HFF-Myc (cell line): ENCODE measurements at regions not wholly inside any gene's neighbourhood (a gene's known extent, or its start where the extent isn't known, plus 50 kb on each side); places are given as distances from the start of the nearest gene placed in this dataset.

Experiments used
- DNase-seq: peaks from one replicate; pipeline ENCODE4 v3.0.0-alpha.2; 2011; ENCODE audit warnings: low read depth; ENCODE audit errors: extremely low read depth
- H3K4me3 ChIP-seq: replicated peaks from 2 replicates; pipeline ENCODE4 v1.5.1; 2011; ENCODE audit warnings: low read depth, mild to moderate bottlenecking, control low read depth, low read length
- TF ChIP-seq, protein P1 (sequence below): IDR thresholded peaks from 2 replicates; pipeline ENCODE4 v1.5.1; 2012; ENCODE audit warnings: mild to moderate bottlenecking, low read depth, low read length, control low read depth; ENCODE audit errors: missing control alignments

DNA sequence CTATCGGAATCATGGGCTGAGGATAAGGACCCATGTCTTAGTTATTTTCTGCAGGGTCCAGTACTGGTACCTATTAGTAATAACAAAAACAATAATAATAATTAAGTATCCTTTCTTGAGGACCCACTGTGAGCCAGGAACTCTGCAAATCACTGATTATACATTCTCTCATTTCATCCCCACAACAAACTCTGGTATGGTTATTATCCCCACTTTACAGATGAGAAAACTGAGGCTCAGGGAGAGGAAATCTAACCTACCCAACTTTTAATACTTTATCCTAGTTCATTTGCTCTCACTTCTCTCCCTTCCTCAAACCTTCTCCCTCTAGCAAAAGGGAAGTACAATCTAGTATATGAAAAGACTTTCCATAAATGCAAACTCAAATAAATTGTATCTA lies 528.4 kb upstream of the PROK2 start:
- TF ChIP-seq, protein P1, sequence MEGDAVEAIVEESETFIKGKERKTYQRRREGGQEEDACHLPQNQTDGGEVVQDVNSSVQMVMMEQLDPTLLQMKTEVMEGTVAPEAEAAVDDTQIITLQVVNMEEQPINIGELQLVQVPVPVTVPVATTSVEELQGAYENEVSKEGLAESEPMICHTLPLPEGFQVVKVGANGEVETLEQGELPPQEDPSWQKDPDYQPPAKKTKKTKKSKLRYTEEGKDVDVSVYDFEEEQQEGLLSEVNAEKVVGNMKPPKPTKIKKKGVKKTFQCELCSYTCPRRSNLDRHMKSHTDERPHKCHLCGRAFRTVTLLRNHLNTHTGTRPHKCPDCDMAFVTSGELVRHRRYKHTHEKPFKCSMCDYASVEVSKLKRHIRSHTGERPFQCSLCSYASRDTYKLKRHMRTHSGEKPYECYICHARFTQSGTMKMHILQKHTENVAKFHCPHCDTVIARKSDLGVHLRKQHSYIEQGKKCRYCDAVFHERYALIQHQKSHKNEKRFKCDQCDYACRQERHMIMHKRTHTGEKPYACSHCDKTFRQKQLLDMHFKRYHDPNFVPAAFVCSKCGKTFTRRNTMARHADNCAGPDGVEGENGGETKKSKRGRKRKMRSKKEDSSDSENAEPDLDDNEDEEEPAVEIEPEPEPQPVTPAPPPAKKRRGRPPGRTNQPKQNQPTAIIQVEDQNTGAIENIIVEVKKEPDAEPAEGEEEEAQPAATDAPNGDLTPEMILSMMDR = no peak
- no peak for DNase-seq
- H3K4me3 ChIP-seq = no peak overlapping the region

DNA sequence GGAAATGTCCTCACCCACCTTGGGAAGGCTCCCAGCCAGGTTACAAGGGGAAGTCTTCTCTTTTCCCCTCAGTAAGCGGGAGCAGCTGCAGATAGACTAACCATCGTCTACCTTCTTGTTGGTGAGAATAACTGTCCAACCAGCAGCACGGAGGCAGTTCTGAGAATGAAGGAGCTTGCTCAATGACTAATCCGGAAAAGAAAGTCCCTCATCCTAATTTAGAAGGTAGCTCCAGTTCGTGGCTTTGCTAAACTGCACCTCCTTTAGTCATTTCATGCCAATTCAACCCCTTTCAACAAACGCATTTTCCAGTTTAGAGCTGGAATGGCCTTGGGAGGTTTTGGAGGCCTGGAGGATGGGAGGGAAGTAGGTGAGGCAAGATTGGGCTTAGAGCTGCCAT lies 527.4 kb upstream of the PROK2 start:
- DNase-seq = no peak
- no peak overlapping the region for H3K4me3 ChIP-seq
- TF ChIP-seq, protein P1 = no peak

GRCh38 chr3:72311425-72311824 lies 526.5 kb upstream of the PROK2 start:
- DNase-seq = no peak
- no peak overlapping the region for H3K4me3 ChIP-seq
- TF ChIP-seq, protein P1 = no peak

DNA sequence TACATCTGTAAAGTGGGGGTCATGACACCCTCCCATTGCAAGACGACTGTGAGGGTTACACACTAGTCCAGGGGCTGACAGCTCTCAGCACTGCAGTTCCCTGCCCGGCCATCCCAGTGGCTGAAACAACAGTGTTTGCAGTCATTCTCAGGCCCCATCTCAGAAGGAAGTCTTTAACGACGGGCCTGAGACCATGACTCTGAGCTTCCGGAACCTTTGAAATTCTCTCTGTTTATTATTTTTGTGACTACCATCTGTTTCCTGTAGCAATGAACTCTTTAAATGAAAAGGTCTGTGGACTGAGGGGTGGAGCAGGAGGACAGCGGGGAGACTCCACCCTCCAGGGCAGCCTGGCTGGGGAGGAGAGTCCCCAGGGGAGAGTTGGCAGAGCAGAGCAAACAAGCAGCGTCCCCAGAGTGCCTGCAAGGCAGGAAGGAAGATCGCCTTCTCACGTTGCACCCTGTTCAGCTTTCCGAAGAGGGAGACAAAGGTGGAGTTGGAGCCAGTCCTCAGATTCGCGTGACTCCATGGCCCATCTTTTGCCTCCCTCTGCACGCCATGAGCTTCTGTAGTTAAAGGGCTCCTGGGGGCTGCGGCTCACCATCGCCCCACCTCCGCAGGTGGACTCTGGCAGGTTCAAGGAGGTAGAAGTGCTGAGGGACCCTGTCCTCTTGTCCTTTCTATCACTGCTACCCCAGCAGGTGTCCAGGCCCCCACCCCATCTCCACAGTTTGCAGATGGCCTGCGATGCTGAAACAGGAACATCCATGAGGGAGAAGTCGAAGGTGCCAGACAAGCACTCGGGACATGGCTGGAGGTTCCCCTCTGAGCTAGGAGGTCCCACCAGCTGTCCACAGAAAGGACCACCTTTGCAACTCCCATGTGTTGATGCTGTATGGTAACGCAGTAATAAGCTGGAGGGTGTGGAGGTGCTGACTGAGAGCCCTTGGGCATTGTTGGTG lies 525.8 kb upstream of the PROK2 start:
- TF ChIP-seq, protein P1 = no peak
- no peak overlapping the region for H3K4me3 ChIP-seq
- peak; percentile 79 for DNase-seq

DNA sequence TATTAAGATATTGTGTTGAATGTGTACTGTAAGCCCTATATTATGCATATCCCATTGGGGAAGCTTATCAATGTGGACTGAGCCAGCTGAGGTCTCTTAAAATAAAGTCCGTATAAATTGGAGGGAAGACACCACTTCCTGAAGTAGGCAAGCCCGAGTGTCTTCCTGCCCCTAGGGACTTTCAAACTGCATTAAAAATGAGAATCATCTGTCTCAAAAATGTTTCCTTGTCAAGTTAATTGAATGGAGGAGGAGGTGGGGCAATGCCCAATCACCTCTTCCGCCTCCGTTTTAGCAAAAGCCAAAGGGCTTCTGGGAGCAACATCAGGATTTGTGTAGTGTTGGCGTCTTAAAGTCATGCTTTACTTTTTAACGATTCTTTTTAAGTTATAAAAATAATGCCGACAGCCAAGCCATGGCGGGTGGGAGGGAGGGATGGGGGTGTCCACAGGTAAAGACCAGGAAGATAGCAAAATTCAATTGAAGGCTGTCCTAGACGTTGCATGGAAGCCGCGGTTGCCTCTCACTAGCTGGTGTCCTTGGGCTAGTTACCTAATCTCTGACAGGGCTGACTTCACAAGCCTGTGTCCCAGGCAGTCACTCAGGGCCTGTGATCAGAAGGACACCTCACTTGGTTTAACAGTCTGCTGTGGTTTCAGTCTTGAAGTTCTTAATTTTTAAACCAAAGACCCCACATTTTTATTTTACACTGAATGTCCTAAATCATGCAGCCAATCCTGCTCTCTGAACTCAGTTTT lies 524.9 kb upstream of the PROK2 start:
- no peak overlapping the region for H3K4me3 ChIP-seq
- DNase-seq = no peak
- TF ChIP-seq, protein P1 = no peak

DNA sequence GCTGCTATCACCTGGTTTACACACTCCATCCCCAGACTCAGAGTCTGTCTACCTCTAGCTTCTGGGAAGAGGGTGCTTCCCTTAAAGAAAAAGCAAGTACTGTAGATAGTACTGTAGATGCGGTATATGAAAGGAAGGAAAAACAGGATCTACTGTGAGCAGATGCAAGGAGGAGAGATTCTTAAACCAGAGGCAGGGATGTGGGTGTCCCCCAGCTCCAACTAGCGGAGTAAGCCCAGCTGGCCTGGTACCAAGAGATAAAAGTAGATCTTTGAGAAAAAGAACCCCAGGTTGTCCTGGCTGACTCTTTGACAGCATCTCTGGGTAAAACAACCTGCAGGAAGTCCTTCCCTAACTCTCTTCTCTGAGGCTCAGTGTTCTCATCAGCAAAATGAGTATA lies 523.7 kb upstream of the PROK2 start:
- H3K4me3 ChIP-seq = no peak overlapping the region
- DNase-seq = no peak
- TF ChIP-seq, protein P1 = no peak
